GM23338 (cell line): ENCODE measurements at regions not wholly inside any gene's neighbourhood (a gene's known extent, or its start where the extent isn't known, plus 50 kb on each side); places are given as distances from the start of the nearest gene placed in this dataset. TPM values are rescaled to one million over a fixed set of nuclear protein-coding genes. Genes with fewer than 3 reads are reported as not detected.

Experiments
- EZH2 ChIP-seq: fragments of 200-600 bp; sonication (generic); IDR thresholded peaks from one replicate; pipeline ENCODE4 v1.8.0; 2017; ENCODE audit warnings: antibody characterized with exemption, mild to moderate bottlenecking, low read depth; ENCODE audit not compliant: unreplicated experiment
- ZNF331 ChIP-seq: fragments of 250-450 bp; sonication (Bioruptor Pico); IDR thresholded peaks from 2 replicates; pipeline ENCODE4 v1.5.0; 2020; ENCODE audit warnings: low read depth, mild to moderate bottlenecking, moderate library complexity
- small RNA-seq: library from RNA; depleted of rRNA; stranded (forward); fragments of <200 nt; gene quantifications from one replicate; pipeline ENCODE3, GENCODE V24; 2014; ENCODE audit warnings: low replicate concordance
- TF ChIP-seq, protein P1 (sequence below): IDR thresholded peaks from 2 replicates; pipeline ENCODE4 v1.6.1; 2016; ENCODE audit warnings: antibody characterized with exemption

- TF ChIP-seq, protein P1, sequence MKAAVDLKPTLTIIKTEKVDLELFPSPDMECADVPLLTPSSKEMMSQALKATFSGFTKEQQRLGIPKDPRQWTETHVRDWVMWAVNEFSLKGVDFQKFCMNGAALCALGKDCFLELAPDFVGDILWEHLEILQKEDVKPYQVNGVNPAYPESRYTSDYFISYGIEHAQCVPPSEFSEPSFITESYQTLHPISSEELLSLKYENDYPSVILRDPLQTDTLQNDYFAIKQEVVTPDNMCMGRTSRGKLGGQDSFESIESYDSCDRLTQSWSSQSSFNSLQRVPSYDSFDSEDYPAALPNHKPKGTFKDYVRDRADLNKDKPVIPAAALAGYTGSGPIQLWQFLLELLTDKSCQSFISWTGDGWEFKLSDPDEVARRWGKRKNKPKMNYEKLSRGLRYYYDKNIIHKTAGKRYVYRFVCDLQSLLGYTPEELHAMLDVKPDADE: no peak
- no peak for TF ChIP-seq ZNF331 (CRISPR knock-in tag)
- no peak for TF ChIP-seq EZH2
Measured at GRCh38 chr10:22764639-22765038, 50.3 kb upstream of the PIP4K2A start (continued).

Small RNA genes lying in the stretch of these regions (small RNA-seq; reads per million reads assigned to genes)
- gene RNU6-413P: not detected
